Endothelial cell (in vitro differentiated cells): ENCODE measurements at regions not wholly inside any gene's neighbourhood (a gene's known extent, or its start where the extent isn't known, plus 50 kb on each side); places are given as distances from the start of the nearest gene placed in this dataset.

Source experiments
- DNase-seq: peaks from one replicate; pipeline ENCODE4 v3.0.0; 2021; ENCODE audit warnings: low spot score
- H3K27ac Mint-ChIP-seq: one replicate; pipeline ENCODE4 v1.8.0; 2021; ENCODE audit warnings: mixed read lengths, inconsistent platforms; ENCODE audit not compliant: unreplicated experiment
- H3K27me3 Mint-ChIP-seq: one replicate; pipeline ENCODE4 v1.8.0; 2021; ENCODE audit warnings: mild to moderate bottlenecking, moderate library complexity, mixed read lengths, inconsistent platforms; ENCODE audit not compliant: unreplicated experiment
- H3K36me3 Mint-ChIP-seq: one replicate; pipeline ENCODE4 v1.8.0; 2021; ENCODE audit warnings: mild to moderate bottlenecking, low read depth, mixed read lengths, inconsistent platforms; ENCODE audit not compliant: unreplicated experiment
- H3K4me1 Mint-ChIP-seq: one replicate; pipeline ENCODE4 v1.8.0; 2021; ENCODE audit warnings: mild to moderate bottlenecking, mixed read lengths, inconsistent platforms; ENCODE audit not compliant: unreplicated experiment
- H3K4me3 Mint-ChIP-seq: one replicate; pipeline ENCODE4 v1.8.0; 2021; ENCODE audit warnings: mild to moderate bottlenecking, mixed read lengths, inconsistent platforms; ENCODE audit not compliant: unreplicated experiment
- H3K9me3 Mint-ChIP-seq: one replicate; pipeline ENCODE4 v1.8.0; 2021; ENCODE audit warnings: mixed read lengths, inconsistent platforms; ENCODE audit not compliant: unreplicated experiment
- CTCF ChIP-seq: fragments of 200-600 bp; sonication (generic); IDR thresholded peaks from one replicate; pipeline ENCODE4 v1.5.0; 2021; ENCODE audit warnings: antibody characterized with exemption; ENCODE audit not compliant: unreplicated experiment

DNA sequence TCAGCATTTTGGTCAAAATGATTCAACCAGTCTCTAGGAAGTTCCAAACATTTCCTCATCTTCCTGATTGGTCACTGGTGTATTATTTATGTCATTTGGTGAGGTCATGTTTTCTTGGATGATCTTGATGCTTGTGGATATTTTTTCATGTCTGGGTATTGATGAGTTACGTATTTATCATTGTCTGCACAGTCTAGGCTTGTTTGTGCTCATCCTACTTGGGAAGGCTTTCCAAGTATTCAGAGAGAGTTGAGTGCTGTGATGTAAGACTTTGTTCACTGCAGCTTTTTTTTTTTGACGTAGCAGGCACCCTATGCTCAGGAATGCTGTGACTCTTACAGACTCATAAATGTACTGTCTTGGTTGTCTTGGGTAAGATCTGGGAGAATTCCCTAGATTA lies 509.5 kb downstream of the SLITRK1 start:
- Mint-ChIP-seq H3K9me3 (no peaks in the 10 kb centered on the region), H3K36me3 (no peaks in the 10 kb centered on the region), H3K27me3 (no peaks in the 10 kb centered on the region), H3K4me3 (no peak overlapping the region), H3K4me1 (no peaks in the 10 kb centered on the region), H3K27ac (no peak overlapping the region)
- no peak for TF ChIP-seq CTCF
- no peak for DNase-seq

GRCh38 chr13:83365723-83366122 lies 516.6 kb downstream of the SLITRK1 start:
- no peak overlapping the region for H3K27ac Mint-ChIP-seq
- no peaks in the 10 kb centered on the region for H3K9me3 Mint-ChIP-seq

DNA sequence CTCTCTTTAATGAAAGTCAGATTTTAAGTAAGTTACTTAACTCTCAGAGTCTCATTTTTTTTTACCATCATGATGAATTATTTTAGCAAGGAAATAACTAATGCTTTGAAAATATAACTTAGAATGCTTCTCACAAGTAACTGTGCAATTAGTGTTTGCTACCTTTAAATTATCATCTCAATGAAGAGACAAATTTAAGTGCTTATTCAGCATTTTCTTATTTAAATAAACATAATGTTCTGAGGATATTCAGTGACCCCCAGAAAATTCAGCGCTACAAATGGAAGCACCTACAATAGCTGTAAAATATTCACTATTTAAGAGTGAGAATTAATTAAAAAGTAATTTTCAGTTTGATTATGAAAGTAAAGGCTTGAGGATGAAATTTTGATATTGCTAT lies 527.2 kb downstream of the SLITRK1 start:
- no peak overlapping the region for H3K27ac Mint-ChIP-seq
- no peak overlapping the region for H3K4me3 Mint-ChIP-seq
- H3K9me3 Mint-ChIP-seq: no peaks in the 10 kb centered on the region
- H3K36me3 Mint-ChIP-seq: no peaks in the 10 kb centered on the region
- H3K27me3 Mint-ChIP-seq: no peaks in the 10 kb centered on the region
- no peak for TF ChIP-seq CTCF
- DNase-seq: no peak
- H3K4me1 Mint-ChIP-seq: no peaks in the 10 kb centered on the region

More at GRCh38 chr13:83365723-83366122, 516.6 kb downstream of the SLITRK1 start:
- Mint-ChIP-seq H3K36me3 (no peaks in the 10 kb centered on the region), H3K4me3 (no peak overlapping the region), H3K4me1 (no peaks in the 10 kb centered on the region), H3K27me3 (no peaks in the 10 kb centered on the region)
- no peak for TF ChIP-seq CTCF
- no peak for DNase-seq

GRCh38 chr13:83352391-83352790 lies 529.9 kb downstream of the SLITRK1 start:
- Mint-ChIP-seq H3K4me1 (no peaks in the 10 kb centered on the region), H3K27ac (no peak overlapping the region), H3K4me3 (no peak overlapping the region), H3K27me3 (no peaks in the 10 kb centered on the region), H3K36me3 (no peaks in the 10 kb centered on the region), H3K9me3 (no peaks in the 10 kb centered on the region)
- DNase-seq: no peak
- no peak for TF ChIP-seq CTCF

GRCh38 chr13:83350569-83350968 lies 531.7 kb downstream of the SLITRK1 start:
- no peaks in the 10 kb centered on the region for H3K9me3 Mint-ChIP-seq
- H3K27me3 Mint-ChIP-seq: no peaks in the 10 kb centered on the region
- H3K4me3 Mint-ChIP-seq: no peak overlapping the region
- H3K4me1 Mint-ChIP-seq: no peaks in the 10 kb centered on the region
- no peak overlapping the region for H3K27ac Mint-ChIP-seq
- DNase-seq: no peak
- H3K36me3 Mint-ChIP-seq: no peaks in the 10 kb centered on the region
- TF ChIP-seq CTCF: no peak
